ENCODE measurements at regions not wholly inside any gene's neighbourhood (a gene's known extent, or its start where the extent isn't known, plus 50 kb on each side); places are given as distances from the start of the nearest gene placed in this dataset.
A peak's percentile ranks its signal among the peaks of the same experiment; 100 is the strongest.

DNA sequence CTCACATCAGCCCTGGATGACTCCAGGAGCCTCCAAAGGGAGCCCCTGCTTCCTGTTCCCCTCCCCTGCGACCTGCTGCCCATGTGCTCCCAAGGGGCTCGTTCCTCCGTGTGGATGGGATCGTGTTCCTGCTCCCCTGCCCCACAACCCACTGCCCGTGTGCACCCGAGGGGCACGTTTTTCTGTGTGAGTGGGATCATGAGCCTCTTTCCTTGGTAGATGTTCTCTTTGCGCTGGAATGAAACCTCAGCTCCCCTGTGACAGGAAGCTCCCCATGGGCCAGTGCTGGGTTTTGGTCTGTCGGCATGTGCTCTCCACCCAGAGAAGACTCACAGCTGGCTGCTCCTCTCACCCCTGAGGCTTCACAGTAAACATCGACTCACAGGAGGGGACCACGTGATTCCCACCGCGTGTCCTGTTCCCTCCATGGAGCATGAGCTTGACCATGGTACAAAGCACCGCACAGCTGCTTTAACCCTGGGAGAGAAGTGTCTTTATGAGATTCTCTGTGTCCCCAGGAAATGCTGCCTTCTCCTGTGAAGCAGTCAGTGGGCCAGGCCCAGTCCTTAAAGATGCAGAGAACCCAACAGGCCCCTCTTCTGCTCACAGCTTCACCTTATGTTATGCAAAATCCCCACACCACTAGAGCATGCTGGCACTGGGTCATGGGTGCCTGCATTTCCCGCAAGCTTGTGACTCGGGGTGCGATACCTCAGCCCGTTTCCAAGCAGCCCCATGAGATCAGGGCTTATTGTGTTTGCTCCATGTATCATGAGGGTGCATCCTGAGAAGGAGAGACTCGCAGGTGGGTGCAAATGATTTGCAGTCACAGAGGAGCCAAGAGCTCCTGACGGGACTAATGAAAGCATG is 215.1 kb downstream of the ERMARD start:
- Histone ChIP-seq H3K79me2 (ENCODE audit: insufficient read depth, low read length) (no peaks in the 10 kb centered on the region), H3K9me3 (ENCODE audit: low read depth, low read length) (no peaks in the 10 kb centered on the region), H3K27me3 (ENCODE audit: insufficient read depth, low read length) (no peaks in the 10 kb centered on the region), H3K27ac (ENCODE audit: low read depth, low read length) (no peak overlapping the region), H3K4me1 (ENCODE audit: insufficient read depth, low read length) (no peaks in the 10 kb centered on the region), H3K4me2 (ENCODE audit: insufficient read depth, low read length) (no peak overlapping the region), H3K36me3 (ENCODE audit: insufficient read depth, low read length) (no peaks in the 10 kb centered on the region), H2AFZ (ENCODE audit: low read length) (no peak overlapping the region), H4K20me1 (ENCODE audit: insufficient read depth, low read length) (no peaks in the 10 kb centered on the region), H3K4me3 (ENCODE audit: insufficient read depth, low read length) (no peak overlapping the region)
- DNase-seq (ENCODE audit: insufficient read length, low spot score, missing footprints): peak; percentile 45
- TF ChIP-seq, protein P1, sequence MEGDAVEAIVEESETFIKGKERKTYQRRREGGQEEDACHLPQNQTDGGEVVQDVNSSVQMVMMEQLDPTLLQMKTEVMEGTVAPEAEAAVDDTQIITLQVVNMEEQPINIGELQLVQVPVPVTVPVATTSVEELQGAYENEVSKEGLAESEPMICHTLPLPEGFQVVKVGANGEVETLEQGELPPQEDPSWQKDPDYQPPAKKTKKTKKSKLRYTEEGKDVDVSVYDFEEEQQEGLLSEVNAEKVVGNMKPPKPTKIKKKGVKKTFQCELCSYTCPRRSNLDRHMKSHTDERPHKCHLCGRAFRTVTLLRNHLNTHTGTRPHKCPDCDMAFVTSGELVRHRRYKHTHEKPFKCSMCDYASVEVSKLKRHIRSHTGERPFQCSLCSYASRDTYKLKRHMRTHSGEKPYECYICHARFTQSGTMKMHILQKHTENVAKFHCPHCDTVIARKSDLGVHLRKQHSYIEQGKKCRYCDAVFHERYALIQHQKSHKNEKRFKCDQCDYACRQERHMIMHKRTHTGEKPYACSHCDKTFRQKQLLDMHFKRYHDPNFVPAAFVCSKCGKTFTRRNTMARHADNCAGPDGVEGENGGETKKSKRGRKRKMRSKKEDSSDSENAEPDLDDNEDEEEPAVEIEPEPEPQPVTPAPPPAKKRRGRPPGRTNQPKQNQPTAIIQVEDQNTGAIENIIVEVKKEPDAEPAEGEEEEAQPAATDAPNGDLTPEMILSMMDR (IDR thresholded peaks at IDR 0.05; ENCODE audit: extremely low read depth, low read depth, low read length): no peak

GRCh38 chr6:169965657-169966311 is 214.4 kb downstream of the ERMARD start:
- Histone ChIP-seq H4K20me1 (ENCODE audit: insufficient read depth, low read length) (no peaks in the 10 kb centered on the region), H3K27me3 (ENCODE audit: insufficient read depth, low read length) (no peaks in the 10 kb centered on the region), H2AFZ (ENCODE audit: low read length) (no peak overlapping the region), H3K4me3 (ENCODE audit: insufficient read depth, low read length) (no peak overlapping the region), H3K36me3 (ENCODE audit: insufficient read depth, low read length) (no peaks in the 10 kb centered on the region), H3K9me3 (ENCODE audit: low read depth, low read length) (no peaks in the 10 kb centered on the region), H3K4me2 (ENCODE audit: insufficient read depth, low read length) (no peak overlapping the region), H3K4me1 (ENCODE audit: insufficient read depth, low read length) (no peaks in the 10 kb centered on the region), H3K79me2 (ENCODE audit: insufficient read depth, low read length) (no peaks in the 10 kb centered on the region), H3K27ac (ENCODE audit: low read depth, low read length) (no peak overlapping the region)
- TF ChIP-seq, protein P1 (IDR thresholded peaks at IDR 0.05; ENCODE audit: extremely low read depth, low read depth, low read length): no peak
- DNase-seq (ENCODE audit: insufficient read length, low spot score, missing footprints): peak; percentile 66

- Histone ChIP-seq H3K9me3 (ENCODE audit: low read depth, low read length) (no peaks in the 10 kb centered on the region), H3K36me3 (ENCODE audit: insufficient read depth, low read length) (no peaks in the 10 kb centered on the region), H3K27ac (ENCODE audit: low read depth, low read length) (no peak overlapping the region), H3K4me1 (ENCODE audit: insufficient read depth, low read length) (no peaks in the 10 kb centered on the region), H4K20me1 (ENCODE audit: insufficient read depth, low read length) (no peaks in the 10 kb centered on the region), H3K27me3 (ENCODE audit: insufficient read depth, low read length) (no peaks in the 10 kb centered on the region), H3K4me2 (ENCODE audit: insufficient read depth, low read length) (no peak overlapping the region), H3K79me2 (ENCODE audit: insufficient read depth, low read length) (no peaks in the 10 kb centered on the region), H3K4me3 (ENCODE audit: insufficient read depth, low read length) (no peak overlapping the region), H2AFZ (ENCODE audit: low read length) (no peak overlapping the region)
- peak; percentile 47 for DNase-seq (ENCODE audit: insufficient read length, low spot score, missing footprints)
- TF ChIP-seq, protein P1 (IDR thresholded peaks at IDR 0.05; ENCODE audit: extremely low read depth, low read depth, low read length): no peak
Observed at GRCh38 chr6:169965239-169965638, 213.8 kb downstream of the ERMARD start.

Data from osteoblast (primary cell).